K562 (cell line): ENCODE measurements at regions not wholly inside any gene's neighbourhood (a gene's known extent, or its start where the extent isn't known, plus 50 kb on each side); places are given as distances from the start of the nearest gene placed in this dataset.

Experiments
- ATAC-seq: fragments of 200-7000 bp; cut with Tn5 transposase; 3 replicates; pipeline ENCODE4 v1.9.1; 2020; ENCODE audit warnings: moderate library complexity
- BruUV-seq: library from RNA; stranded (reverse); fragments of 400-500 nt; replicated peaks from 2 replicates; lab custom pipeline; 2021; lab: Mats Ljungman, UMichigan
- CTCF ChIA-PET: fragments of 300-600 bp; formaldehyde crosslinking; extraction: SDS; loops from one replicate; lab custom pipeline; 2021; ENCODE audit warnings: low intra/inter-chr PET ratio; lab: Yijun Ruan, JAX
- POLR2A ChIA-PET: fragments of 300-600, 350-650 bp; sonication (Branson Sonifier 250); formaldehyde crosslinking; extraction: SDS; loops from one replicate; lab custom pipeline; 2021; ENCODE audit warnings: antibody characterized with exemption, inconsistent platforms; lab: Yijun Ruan, JAX
- DNase-seq, 4 experiments: peaks; one replicate each; pipeline versions ENCODE4 v3.0.0 to v3.0.0-alpha.2; 2011 to 2018; ENCODE audit warnings: low spot score in 3 of 4, mixed read lengths in 3 of 4; ENCODE audit errors: extremely low read depth in 1 of 4
- FAIRE-seq: peaks from 2 replicates; lab custom pipeline; 2011; peaks lifted over from hg19 to GRCh38; lab: Jason Lieb, UNC
- H2AFZ ChIP-seq: 2 replicates; pipeline ENCODE4 v1.6.0; 2011; ENCODE audit warnings: low read depth, low read length, control low read depth, inconsistent platforms
- H3K27ac ChIP-seq: fragments of 200-600 bp; 3 replicates; pipeline ENCODE4 v1.8.0; 2011; ENCODE audit warnings: low read depth, mild to moderate bottlenecking, control low read depth, inconsistent platforms, low read length, moderate library complexity, mixed read lengths; ENCODE audit errors: extremely low read depth
- H3K27me3 ChIP-seq, 2 experiments: fragments of 300-600 bp in 1 of 2; 2 replicates in 1 of 2; 3 replicates in 1 of 2; pipeline versions ENCODE4 v1.6.0 to v1.8.0; 2011; ENCODE audit warnings: inconsistent platforms in 2 of 2, low read length in 2 of 2, mild to moderate bottlenecking in 1 of 2, mixed read lengths in 1 of 2, moderate library complexity in 1 of 2; ENCODE audit not compliant: control insufficient read depth in 2 of 2, insufficient read depth in 2 of 2
- H3K36me3 ChIP-seq: fragments of 300-600 bp; 3 replicates; pipeline ENCODE4 v1.8.0; 2011; ENCODE audit warnings: mild to moderate bottlenecking, low read length, inconsistent platforms; ENCODE audit not compliant: control insufficient read depth, insufficient read depth
- H3K4me1 ChIP-seq, 2 experiments: fragments of 200-600 bp in 1 of 2; replicated peaks in 1 of 2; 2 replicates in 1 of 2; 3 replicates in 1 of 2; pipeline versions ENCODE4 v1.5.1 to v1.8.0; 2011; ENCODE audit warnings: inconsistent platforms in 2 of 2, low read length in 2 of 2, mild to moderate bottlenecking in 1 of 2, mixed read lengths in 1 of 2, moderate library complexity in 1 of 2; ENCODE audit not compliant: control insufficient read depth in 2 of 2, insufficient read depth in 2 of 2
- H3K4me2 ChIP-seq: 2 replicates; pipeline ENCODE4 v1.6.1; 2011; ENCODE audit warnings: low read length, control low read depth, inconsistent platforms, mixed read lengths; ENCODE audit not compliant: insufficient read depth
- H3K4me3 ChIP-seq: fragments of 200-600 bp; sonication (generic), shearing (Covaris generic); 2 replicates; pipeline ENCODE4 v1.5.1; 2016; ENCODE audit warnings: control low read depth, inconsistent platforms
- H3K79me2 ChIP-seq: fragments of 200-600 bp; 3 replicates; pipeline ENCODE4 v1.8.0; 2011; ENCODE audit warnings: low read length, inconsistent platforms; ENCODE audit not compliant: control insufficient read depth, insufficient read depth
- H3K9ac ChIP-seq, 2 experiments: 2 replicates each; pipeline versions ENCODE4 v1.6.0 to v1.6.1; 2011; ENCODE audit warnings: low read depth in 2 of 2, low read length in 2 of 2, control low read depth in 1 of 2, inconsistent platforms in 1 of 2, mild to moderate bottlenecking in 1 of 2, mixed read lengths in 1 of 2; ENCODE audit not compliant: insufficient read depth in 1 of 2
- H3K9me1 ChIP-seq: one replicate; pipeline ENCODE4 v1.6.0; 2011; ENCODE audit warnings: inconsistent platforms, mild to moderate bottlenecking, low read length, moderate library complexity; ENCODE audit not compliant: control insufficient read depth, insufficient read depth
- H3K9me3 ChIP-seq: replicated peaks from 2 replicates; pipeline ENCODE4 v1.5.1; 2011; ENCODE audit warnings: low read depth, low read length, inconsistent platforms; ENCODE audit not compliant: control insufficient read depth, insufficient read depth
- H4K20me1 ChIP-seq: replicated peaks from 2 replicates; pipeline ENCODE4 v1.6.1; 2011; ENCODE audit warnings: low read length, inconsistent platforms, mixed read lengths; ENCODE audit not compliant: control insufficient read depth, insufficient read depth
- CHD4 ChIP-seq: fragments of 200-600 bp; sonication (generic); IDR thresholded peaks from 3 replicates; pipeline ENCODE4 v1.6.1; 2012; ENCODE audit warnings: low read depth, mild to moderate bottlenecking, mixed read lengths, low read length, inconsistent platforms; ENCODE audit not compliant: insufficient read depth, insufficient replicate concordance, poor library complexity, severe bottlenecking
- EP300 ChIP-seq: IDR thresholded peaks from 2 replicates; pipeline ENCODE4 v1.6.1; 2012; ENCODE audit warnings: low read length, improper control_type of control experiment
- MTA1 ChIP-seq: fragments of 450-650 bp; IDR thresholded peaks from 2 replicates; pipeline ENCODE4 v1.6.1; 2017; ENCODE audit warnings: borderline replicate concordance
- NCOR1 ChIP-seq: fragments of 450-650 bp; IDR thresholded peaks from 2 replicates; pipeline ENCODE4 v1.6.1; 2016; ENCODE audit warnings: mild to moderate bottlenecking, moderate library complexity
- NELFE ChIP-seq: IDR thresholded peaks from 2 replicates; pipeline ENCODE4 v1.6.1; 2011; ENCODE audit warnings: mild to moderate bottlenecking; ENCODE audit not compliant: insufficient read depth, insufficient read length
- NR4A1 ChIP-seq, 2 experiments: fragments of 250-450 bp in 1 of 2; fragments of 450-650 bp in 1 of 2; sonication (Bioruptor Pico) in 1 of 2; IDR thresholded peaks; 2 replicates each; pipeline versions ENCODE4 v1.4.0 to v1.6.1; 2016 to 2020; ENCODE audit warnings: mild to moderate bottlenecking in 2 of 2, missing compliant biosample characterization in 1 of 2, missing genetic modification characterization in 1 of 2, moderate library complexity in 1 of 2
- PCBP2 ChIP-seq: fragments of 200-400 bp; formaldehyde crosslinking; IDR thresholded peaks from 2 replicates; pipeline ENCODE4 v1.6.1; 2018; ENCODE audit warnings: low read length, low read depth, mild to moderate bottlenecking, moderate library complexity; ENCODE audit not compliant: poor library complexity, severe bottlenecking
- RBM25 ChIP-seq: fragments of 200-400 bp; formaldehyde crosslinking; IDR thresholded peaks from 2 replicates; pipeline ENCODE4 v1.6.1; 2018; ENCODE audit warnings: low read length, low read depth, moderate library complexity; ENCODE audit not compliant: severe bottlenecking
- RBM34 ChIP-seq: fragments of 200-400 bp; formaldehyde crosslinking; IDR thresholded peaks from 2 replicates; pipeline ENCODE4 v1.6.1; 2018; ENCODE audit warnings: low read length, borderline replicate concordance; ENCODE audit not compliant: insufficient read depth
- RUNX1 ChIP-seq: sonication (generic); IDR thresholded peaks from 2 replicates; pipeline ENCODE4 v1.6.1; 2016; ENCODE audit warnings: antibody characterized with exemption, low read depth
- ZBTB1 ChIP-seq: sonication (generic); formaldehyde crosslinking; IDR thresholded peaks from 2 replicates; pipeline ENCODE4 v1.8.1; 2023; ENCODE audit warnings: missing genetic modification reagents, low read depth, mild to moderate bottlenecking, borderline replicate concordance
- ZNF174 ChIP-seq: fragments of 250-450 bp; sonication (Bioruptor Pico); IDR thresholded peaks from 2 replicates; pipeline ENCODE4 v1.4.0; 2020; ENCODE audit warnings: mild to moderate bottlenecking
- WGBS: fragments of 100-300 bp; shearing (Covaris generic); methylation state at CpG from one replicate; pipeline ENCODE4 v1.1.6; 2016; ENCODE audit warnings: low coverage, mixed read lengths; ENCODE audit not compliant: insufficient coverage; ENCODE audit errors: missing lambda C conversion rate; 5-methylcytosine and 5-hydroxymethylcytosine counted together
- in situ Hi-C: fragments of 300-500 bp; cut with MboI; formaldehyde crosslinking; loops from 4 replicates; pipeline ENCODE4 v1.15.0; 2018; ENCODE audit warnings: inconsistent platforms, mixed read lengths
- intact Hi-C: fragments of 100-400 bp; cut with micrococcal nuclease; formaldehyde crosslinking; loops from 2 replicates; pipeline ENCODE4 v1.14.2; 2022

GRCh38 chr3:148332509-148332908 is 365.2 kb upstream of the AGTR1 start (continued):
- TF ChIP-seq PCBP2 (no peak), ZBTB1 (CRISPR knock-in tag) (no peak)

GRCh38 chr3:148333091-148333490 is 364.6 kb upstream of the AGTR1 start:
- Histone ChIP-seq H3K4me3 (no peak overlapping the region), H3K27me3 (no peaks in the 10 kb centered on the region), H3K4me1 (no peaks in the 10 kb centered on the region), H3K4me2 (no peak overlapping the region), H3K9ac (no peak overlapping the region), H2AFZ (no peak overlapping the region), H3K27ac (no peak overlapping the region), H3K9me3 (no peaks in the 10 kb centered on the region), H3K79me2 (no peaks in the 10 kb centered on the region), H3K36me3 (no peaks in the 10 kb centered on the region), H3K9me1 (no peaks in the 10 kb centered on the region), H4K20me1 (no peaks in the 10 kb centered on the region)
- WGBS, result 0% methylated on average over 3 of the region's 3 CpGs
- no peak for FAIRE-seq
- TF ChIP-seq RBM34 (no peak), RUNX1 (no peak), ZNF174 (no peak), RBM25 (no peak), MTA1 (no peak), CHD4 (no peak), EP300 (no peak), NR4A1 (CRISPR knock-in tag; IDR thresholded peaks at IDR 0.05) (no peak), NR4A1 (tag; IDR thresholded peaks at IDR 0.05) (no peak), NELFE (no peak), NCOR1 (no peak)
- no peak for DNase-seq
- CTCF ChIA-PET, result no interaction called here
- POLR2A ChIA-PET, result no interaction called here
- in situ Hi-C loops, result no loop called here
- ATAC-seq, result no peak
- BruUV-seq, result no TSS peak
- intact Hi-C loops, result no loop called here
